Stimulated activated CD8-positive, alpha-beta memory T cell treated with anti-CD3 and anti-CD28 coated beads, Interleukin-7, amount 100 ng/mL, for 1 hour (primary cell): ENCODE measurements at regions not wholly inside any gene's neighbourhood (a gene's known extent, or its start where the extent isn't known, plus 50 kb on each side); places are given as distances from the start of the nearest gene placed in this dataset.
"Not testable (repeated sequence)": the region's sequence is repeated elsewhere in the genome, so short reads cannot be mapped to it uniquely, and the experiment has no call there.

ENCODE experiments used
- DNase-seq, 2 donors: peaks; one replicate each; pipeline ENCODE4 v3.0.0-alpha.2; 2020; ENCODE audit warnings: low read depth in 2 of 2

GRCh38 chr10:21366108-21366507 lies 159.4 kb downstream of the SKIDA1 start:
- DNase-seq, result not testable (repeated sequence)

GRCh38 chr10:21364196-21365114 lies 161.0 kb downstream of the SKIDA1 start:
- no peak for DNase-seq

GRCh38 chr10:21363731-21364104 lies 161.8 kb downstream of the SKIDA1 start:
- DNase-seq, result no peak

GRCh38 chr10:21363092-21363730 lies 162.3 kb downstream of the SKIDA1 start:
- DNase-seq, result no peak

- no peak for DNase-seq
Observed at GRCh38 chr10:21359202-21359601, 166.3 kb downstream of the SKIDA1 start.

- no peak for DNase-seq
Observed at GRCh38 chr10:21355591-21356011, 169.9 kb downstream of the SKIDA1 start.

GRCh38 chr10:21352886-21353285 lies 172.6 kb downstream of the SKIDA1 start:
- no peak for DNase-seq

GRCh38 chr10:21351594-21351993 lies 173.9 kb downstream of the SKIDA1 start:
- not testable (repeated sequence) for DNase-seq

GRCh38 chr10:21349912-21350286 lies 175.6 kb downstream of the SKIDA1 start:
- DNase-seq, result no peak

GRCh38 chr10:21347785-21348170 lies 177.7 kb downstream of the SKIDA1 start:
- DNase-seq, result no peak

- DNase-seq, result no peak
Observed at GRCh38 chr10:21347043-21347784, 178.3 kb downstream of the SKIDA1 start.

GRCh38 chr10:21343087-21343486 lies 182.4 kb downstream of the SKIDA1 start:
- DNase-seq, result no peak

GRCh38 chr10:21342499-21342898 lies 183.0 kb downstream of the SKIDA1 start:
- DNase-seq, result not testable (repeated sequence)

GRCh38 chr10:21340331-21340730 lies 185.2 kb downstream of the SKIDA1 start:
- DNase-seq, result no peak

GRCh38 chr10:21337171-21337792 lies 188.2 kb downstream of the SKIDA1 start:
- no peak for DNase-seq

- no peak for DNase-seq
Observed at GRCh38 chr10:21336476-21337170, 188.9 kb downstream of the SKIDA1 start.

- DNase-seq, result no peak
Observed at GRCh38 chr10:21334891-21335696, 190.4 kb downstream of the SKIDA1 start.

GRCh38 chr10:21330628-21331020 lies 194.9 kb downstream of the SKIDA1 start:
- DNase-seq, result no peak

- DNase-seq, result no peak
Observed at GRCh38 chr10:21329995-21330627, 195.4 kb downstream of the SKIDA1 start.
